Natural killer cell (primary cell): ENCODE measurements at regions not wholly inside any gene's neighbourhood (a gene's known extent, or its start where the extent isn't known, plus 50 kb on each side); places are given as distances from the start of the nearest gene placed in this dataset.

Source experiments
- ATAC-seq, 3 donors: fragments of 150-1000 bp in 2 of 3; fragments of 200-7000 bp in 1 of 3; cut with Tn5 transposase; 1 replicate in 1 of 3; 2 replicates in 2 of 3; pipeline ENCODE4 v1.10.0; 2021; ENCODE audit warnings: mild to moderate bottlenecking in 2 of 3, moderate library complexity in 2 of 3
- DNase-seq, 2 donors: peaks; one replicate each; pipeline versions ENCODE4 v3.0.0 to v3.0.0-alpha.2; 2013 to 2021; ENCODE audit warnings: mixed read lengths in 1 of 2
- H3K27ac ChIP-seq: one replicate; pipeline ENCODE4 v1.5.1; 2013; ENCODE audit warnings: mild to moderate bottlenecking, low read length
- H3K27me3 ChIP-seq: one replicate; pipeline ENCODE4 v1.6.1; 2013; ENCODE audit warnings: low read length; ENCODE audit not compliant: control insufficient read depth, insufficient read depth
- H3K36me3 ChIP-seq: one replicate; pipeline ENCODE4 v1.6.1; 2013; ENCODE audit warnings: low read length; ENCODE audit not compliant: control insufficient read depth, insufficient read depth
- H3K4me1 ChIP-seq: one replicate; pipeline ENCODE4 v1.6.1; 2013; ENCODE audit warnings: low read length; ENCODE audit not compliant: control insufficient read depth, insufficient read depth
- H3K4me3 ChIP-seq: one replicate; pipeline ENCODE4 v1.5.1; 2013; ENCODE audit warnings: low read length
- H3K9me3 ChIP-seq: one replicate; pipeline ENCODE4 v1.6.1; 2013; ENCODE audit warnings: low read length; ENCODE audit not compliant: control insufficient read depth, insufficient read depth
- H3K27ac Mint-ChIP-seq, 2 donors: one replicate each; pipeline ENCODE4 v1.8.0; 2022; ENCODE audit warnings: mild to moderate bottlenecking in 2 of 2, mixed read lengths in 2 of 2, moderate library complexity in 1 of 2
- H3K27me3 Mint-ChIP-seq, 2 donors: one replicate each; pipeline ENCODE4 v1.8.0; 2022; ENCODE audit warnings: low read depth in 2 of 2, mixed read lengths in 2 of 2
- H3K36me3 Mint-ChIP-seq: one replicate; pipeline ENCODE4 v1.8.0; 2022; ENCODE audit warnings: mixed read lengths
- H3K4me1 Mint-ChIP-seq, 2 donors: one replicate each; pipeline ENCODE4 v1.8.0; 2022; ENCODE audit warnings: mixed read lengths in 2 of 2
- H3K4me3 Mint-ChIP-seq: one replicate; pipeline ENCODE4 v1.8.0; 2022; ENCODE audit warnings: mild to moderate bottlenecking, moderate library complexity, mixed read lengths
- H3K9me3 Mint-ChIP-seq, 2 donors: one replicate each; pipeline ENCODE4 v1.8.0; 2022; ENCODE audit warnings: mixed read lengths in 2 of 2
- CTCF ChIP-seq: fragments of 200-600 bp; IDR thresholded peaks from one replicate; pipeline ENCODE4 v1.8.0; 2022; ENCODE audit warnings: antibody characterized with exemption
- WGBS: methylation state at CpG from one replicate; pipeline ENCODE4 v1.1.7; 2013; ENCODE audit warnings: missing lambda C conversion rate; ENCODE audit not compliant: insufficient coverage; 5-methylcytosine and 5-hydroxymethylcytosine counted together
- intact Hi-C: fragments of 100-400 bp; cut with micrococcal nuclease; formaldehyde crosslinking; loops from one replicate; pipeline ENCODE4 v1.14.2; 2022

- Histone ChIP-seq H3K9me3 (peaks cover 2% of the 10 kb centered on the region), H3K4me3 (no peak overlapping the region), H3K36me3 (no peaks in the 10 kb centered on the region), H3K27me3 (no peaks in the 10 kb centered on the region), H3K27ac (no peak overlapping the region), H3K4me1 (no peaks in the 10 kb centered on the region)
- H3K27me3 Mint-ChIP-seq, result no peaks in the 10 kb centered on the region
- H3K27ac Mint-ChIP-seq, result no peak overlapping the region
- H3K36me3 Mint-ChIP-seq, result no peaks in the 10 kb centered on the region
- 92% methylated on average over 7 of the region's 7 CpGs for WGBS
- no peak overlapping the region for H3K4me3 Mint-ChIP-seq
- DNase-seq (no peak), ATAC-seq (no peak)
- H3K9me3 Mint-ChIP-seq, result peaks cover 5 to 8% of the 10 kb centered on the region in 2 donors
- no peaks in the 10 kb centered on the region for H3K4me1 Mint-ChIP-seq
- TF ChIP-seq CTCF, result no peak
- intact Hi-C loops, result no loop called here
Measured at GRCh38 chr6:92008757-92009502, 1410.4 kb downstream of the EPHA7 start.

GRCh38 chr6:92000112-92000511 lies 1413.2 kb upstream of the MAP3K7 start:
- no peaks in the 10 kb centered on the region for H3K9me3 ChIP-seq
- no peaks in the 10 kb centered on the region for H3K4me1 ChIP-seq
- intact Hi-C loops, result no loop called here
- peaks cover 8 to 17% of the 10 kb centered on the region in 2 donors for H3K9me3 Mint-ChIP-seq
- WGBS, result 98% methylated on average over 3 of the region's 3 CpGs
- H3K4me1 Mint-ChIP-seq, result no peaks in the 10 kb centered on the region
- H3K27ac Mint-ChIP-seq, result no peak overlapping the region
- no peak overlapping the region for H3K4me3 ChIP-seq
- H3K36me3 Mint-ChIP-seq, result no peaks in the 10 kb centered on the region
- no peak overlapping the region for H3K27ac ChIP-seq
- no peaks in the 10 kb centered on the region for H3K36me3 ChIP-seq
- no peak for TF ChIP-seq CTCF
- ATAC-seq, result no peak
- H3K27me3 ChIP-seq, result no peaks in the 10 kb centered on the region
- no peaks in the 10 kb centered on the region for H3K27me3 Mint-ChIP-seq
- H3K4me3 Mint-ChIP-seq, result no peak overlapping the region
- no peak for DNase-seq

GRCh38 chr6:91994787-91995186 lies 1407.9 kb upstream of the MAP3K7 start:
- Mint-ChIP-seq H3K4me3 (no peak overlapping the region), H3K4me1 (no peaks in the 10 kb centered on the region), H3K27me3 (no peaks in the 10 kb centered on the region), H3K27ac (no peak overlapping the region), H3K36me3 (no peaks in the 10 kb centered on the region), H3K9me3 (peaks cover 14 to 25% of the 10 kb centered on the region in 2 donors)
- intact Hi-C loops, result no loop called here
- no peak overlapping the region for H3K4me3 ChIP-seq
- no peak overlapping the region for H3K27ac ChIP-seq
- no peak for TF ChIP-seq CTCF
- ATAC-seq (no peak), DNase-seq (no peak)
- H3K4me1 ChIP-seq, result no peaks in the 10 kb centered on the region
- H3K9me3 ChIP-seq, result no peaks in the 10 kb centered on the region
- H3K36me3 ChIP-seq, result no peaks in the 10 kb centered on the region
- no CpG with 5 or more reads among the region's 1 CpG for WGBS
- H3K27me3 ChIP-seq, result no peaks in the 10 kb centered on the region

- intact Hi-C loops, result no loop called here
- DNase-seq (no peak), ATAC-seq (no peak)
- Histone ChIP-seq H3K4me3 (no peak overlapping the region), H3K9me3 (no peaks in the 10 kb centered on the region), H3K36me3 (no peaks in the 10 kb centered on the region), H3K27ac (no peak overlapping the region), H3K4me1 (no peaks in the 10 kb centered on the region), H3K27me3 (no peaks in the 10 kb centered on the region)
- no peak overlapping the region for H3K4me3 Mint-ChIP-seq
- H3K27ac Mint-ChIP-seq, result no peak overlapping the region
- H3K4me1 Mint-ChIP-seq, result no peaks in the 10 kb centered on the region
- H3K27me3 Mint-ChIP-seq, result no peaks in the 10 kb centered on the region
- no peak for TF ChIP-seq CTCF
- H3K36me3 Mint-ChIP-seq, result no peaks in the 10 kb centered on the region
- peaks cover 8 to 19% of the 10 kb centered on the region in 2 donors for H3K9me3 Mint-ChIP-seq
Measured at GRCh38 chr6:91982559-91982958, 1395.7 kb upstream of the MAP3K7 start.
